ENCODE measurements at regions not wholly inside any gene's neighbourhood (a gene's known extent, or its start where the extent isn't known, plus 50 kb on each side); places are given as distances from the start of the nearest gene placed in this dataset.
"Not testable (repeated sequence)": the region's sequence is repeated elsewhere in the genome, so short reads cannot be mapped to it uniquely, and the experiment has no call there.

GRCh38 chr21:31425138-31425537 is 81.1 kb upstream of the TIAM1 start:
- TF ChIP-seq CTCF (IDR thresholded peaks at IDR 0.05; ENCODE audit: low read depth, low read length), result no peak
- DNase-seq (ENCODE audit: extremely low read depth, low read depth), result no peak

DNA sequence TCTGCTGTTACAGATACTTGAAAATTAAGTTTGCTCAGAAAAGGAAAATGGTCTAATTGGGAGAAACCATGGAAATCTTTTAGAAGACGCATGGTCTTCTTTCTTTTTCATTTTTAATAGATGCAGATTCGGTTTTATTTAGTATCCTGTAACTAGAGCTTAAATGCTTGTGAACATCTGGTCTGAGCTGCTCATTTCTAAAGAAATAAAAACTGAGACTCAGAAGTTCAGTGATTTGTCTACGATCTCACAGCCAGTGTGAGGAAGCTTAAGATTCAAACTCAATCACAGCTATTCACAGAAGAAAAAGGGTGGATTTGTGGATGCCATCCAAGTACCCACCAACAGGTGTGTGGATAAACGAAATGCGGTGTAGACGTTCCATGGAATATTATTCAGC is 80.0 kb upstream of the TIAM1 start:
- no peak for TF ChIP-seq CTCF (IDR thresholded peaks at IDR 0.05; ENCODE audit: low read depth, low read length)
- DNase-seq (ENCODE audit: extremely low read depth, low read depth), result no peak

DNA sequence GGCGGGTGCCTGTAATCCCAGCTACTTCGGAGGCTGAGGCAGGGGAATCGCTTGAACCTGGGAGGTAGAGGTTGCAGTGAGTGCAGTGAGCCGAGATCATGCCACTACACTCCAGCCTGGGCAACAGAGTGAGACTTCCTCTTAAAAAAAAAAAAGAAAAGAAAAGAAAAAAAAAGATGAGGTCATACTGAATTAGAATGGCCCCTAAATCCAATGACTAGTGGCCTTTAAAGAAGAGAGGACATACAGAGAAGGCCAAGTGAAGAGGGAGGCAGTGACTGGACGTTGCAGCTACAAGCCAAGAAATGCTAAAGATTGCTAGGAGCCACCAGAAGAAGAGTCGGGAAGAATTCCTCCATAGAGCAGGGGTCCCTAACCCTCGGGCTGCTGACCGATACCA is 76.9 kb upstream of the TIAM1 start:
- no peak for TF ChIP-seq CTCF (IDR thresholded peaks at IDR 0.05; ENCODE audit: low read depth, low read length)
- DNase-seq (ENCODE audit: extremely low read depth, low read depth), result no peak

DNA sequence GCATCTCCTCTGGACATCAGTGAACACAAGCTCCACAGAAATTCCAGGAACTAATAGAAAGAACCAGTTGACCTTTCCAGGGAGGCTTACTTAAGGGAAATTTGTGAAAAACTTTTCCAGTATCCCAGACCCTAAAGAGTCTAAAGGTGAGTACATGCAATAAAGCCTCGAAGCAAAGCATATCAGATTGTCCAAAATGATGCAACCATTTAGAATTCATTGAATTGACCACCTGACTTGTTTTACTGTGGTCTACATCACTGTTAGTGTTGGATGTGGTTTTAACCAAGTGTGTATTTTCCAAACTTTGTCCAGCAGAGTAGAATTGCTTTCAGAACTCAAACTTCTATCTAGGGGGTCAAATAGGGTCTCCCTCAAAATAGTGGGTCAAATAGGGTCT is 76.3 kb upstream of the TIAM1 start:
- TF ChIP-seq CTCF (IDR thresholded peaks at IDR 0.05; ENCODE audit: low read depth, low read length), result no peak

DNA sequence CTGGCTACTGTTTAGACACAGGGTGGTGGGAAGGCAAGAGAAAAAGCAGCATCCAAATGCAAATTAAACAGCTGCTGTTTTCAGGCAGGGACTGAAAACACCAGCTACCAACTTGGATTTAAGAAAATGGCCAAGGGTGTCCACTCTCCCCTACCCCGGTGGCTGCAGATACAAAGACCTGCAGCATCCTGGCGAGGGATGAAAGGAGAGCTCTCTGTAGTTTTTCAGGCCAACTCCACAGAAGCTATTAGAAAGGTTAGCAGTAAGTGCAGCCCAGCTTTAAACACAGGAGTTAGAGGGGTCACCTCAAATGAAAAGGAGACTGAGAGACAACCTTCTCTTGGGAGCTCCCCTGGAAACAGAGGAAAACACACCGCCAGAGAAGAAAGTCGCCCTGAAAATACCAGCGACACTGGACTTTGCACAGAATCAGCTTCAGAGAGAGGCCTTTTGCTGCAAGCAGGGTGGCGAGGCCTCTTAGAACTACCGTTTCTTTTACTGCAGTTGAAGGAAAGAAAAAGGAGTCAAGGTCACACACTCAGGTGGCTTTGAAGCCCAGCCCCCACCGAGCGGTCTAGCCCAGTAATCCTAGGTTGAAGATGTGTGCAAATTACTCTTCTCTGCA is 74.4 kb upstream of the TIAM1 start:
- TF ChIP-seq CTCF (IDR thresholded peaks at IDR 0.05; ENCODE audit: low read depth, low read length), result no peak
- DNase-seq (ENCODE audit: extremely low read depth, low read depth), result no peak

More for the DNA sequence above, 76.3 kb upstream of the TIAM1 start:
- DNase-seq (ENCODE audit: extremely low read depth, low read depth), result no peak

- not testable (repeated sequence) for DNase-seq (ENCODE audit: extremely low read depth, low read depth)
Measured at GRCh38 chr21:31417214-31417613, 73.2 kb upstream of the TIAM1 start.

DNA sequence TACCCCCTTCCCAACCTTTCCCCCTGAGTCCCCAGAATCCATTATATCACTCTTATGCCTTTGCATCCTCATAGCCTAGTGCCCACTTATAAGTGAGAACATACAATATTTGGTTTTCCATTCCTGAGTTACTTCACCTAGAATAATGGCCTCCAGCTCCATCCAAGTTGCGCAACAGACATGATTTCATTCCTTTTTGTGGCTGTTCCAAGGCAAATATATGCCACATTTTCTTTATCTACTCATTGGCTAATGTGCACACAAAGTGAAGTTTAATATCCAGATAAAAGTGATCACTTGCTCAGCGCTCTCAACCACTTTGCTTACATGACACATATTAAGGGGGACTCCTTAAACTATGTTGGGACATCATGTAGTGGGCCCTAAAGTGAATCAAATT is 72.4 kb upstream of the TIAM1 start:
- TF ChIP-seq CTCF (IDR thresholded peaks at IDR 0.05; ENCODE audit: low read depth, low read length), result no peak
- DNase-seq (ENCODE audit: extremely low read depth, low read depth), result no peak

DNA sequence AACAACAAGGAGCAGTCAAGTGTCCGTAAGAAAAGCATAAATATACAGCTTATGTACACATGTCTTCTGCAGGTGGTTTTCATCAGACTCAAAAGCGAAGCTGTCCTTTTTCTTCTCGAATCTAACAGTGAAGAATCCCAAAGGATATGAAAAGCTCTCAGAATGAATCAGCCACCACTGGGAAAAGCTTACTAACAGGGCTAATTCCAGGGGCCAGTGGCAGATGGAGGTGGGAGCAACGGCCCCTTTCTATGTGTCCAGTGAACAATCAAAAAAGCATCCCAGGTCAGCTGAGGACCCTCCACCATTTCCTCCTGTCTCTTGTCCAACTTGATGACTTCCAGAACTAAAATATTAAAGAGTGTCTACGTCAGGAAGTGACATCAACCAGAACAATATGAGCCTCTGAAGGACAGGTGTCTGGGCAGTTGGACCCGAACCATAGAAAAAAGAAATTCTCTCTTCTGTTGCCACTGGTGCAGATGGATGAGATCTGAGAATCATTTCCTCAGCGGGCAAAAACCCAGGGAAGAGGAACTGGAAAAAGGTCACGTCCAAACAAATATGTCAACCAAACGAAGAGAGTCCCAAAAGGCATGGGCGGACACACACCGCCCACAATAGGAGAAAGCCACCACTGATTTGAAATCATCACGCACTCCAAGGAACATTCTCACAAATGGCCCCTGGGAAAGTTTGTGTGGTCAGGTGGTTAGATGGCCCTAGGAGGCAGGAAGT is 70.4 kb upstream of the TIAM1 start:
- no peak for TF ChIP-seq CTCF (IDR thresholded peaks at IDR 0.05; ENCODE audit: low read depth, low read length)
- no peak for DNase-seq (ENCODE audit: extremely low read depth, low read depth)
